Hepatic stellate cell (primary cell): ENCODE measurements at regions not wholly inside any gene's neighbourhood (a gene's known extent, or its start where the extent isn't known, plus 50 kb on each side); places are given as distances from the start of the nearest gene placed in this dataset.
A peak's percentile ranks its signal among the peaks of the same experiment; 100 is the strongest.

Experiments used
- DNase-seq: peaks from one replicate; pipeline ENCODE4 v3.0.0; 2011; ENCODE audit warnings: low spot score

GRCh38 chr12:115700896-115701465 lies 576.5 kb downstream of the MED13L start:
- DNase-seq: no peak

- no peak for DNase-seq
These were observed 577.4 kb downstream of the MED13L start for GRCh38 chr12:115700081-115700480.

- no peak for DNase-seq
These were observed 579.2 kb downstream of the MED13L start for GRCh38 chr12:115698257-115698656.

- no peak for DNase-seq
These were observed 580.2 kb downstream of the MED13L start for GRCh38 chr12:115697340-115697739.

DNA sequence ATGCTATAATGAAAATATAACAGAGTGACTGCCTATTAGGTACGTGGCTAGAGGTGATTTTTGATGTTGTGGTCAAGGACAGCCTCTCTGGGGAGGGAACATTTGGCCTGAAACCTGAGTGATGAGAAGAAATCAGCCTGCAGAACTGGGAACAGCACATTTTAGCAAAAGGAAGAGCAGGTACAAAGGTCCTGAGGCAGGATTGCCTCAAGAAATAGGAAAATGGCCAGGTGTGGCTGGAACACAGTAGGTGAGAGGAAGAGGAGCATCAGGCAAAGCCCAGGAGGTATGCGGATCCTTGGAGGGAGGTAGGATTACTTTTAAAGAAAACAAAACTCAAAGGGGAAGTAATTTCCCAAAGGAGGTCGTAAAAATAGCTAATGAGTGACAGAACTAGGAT lies 582.9 kb downstream of the MED13L start:
- DNase-seq: no peak

DNA sequence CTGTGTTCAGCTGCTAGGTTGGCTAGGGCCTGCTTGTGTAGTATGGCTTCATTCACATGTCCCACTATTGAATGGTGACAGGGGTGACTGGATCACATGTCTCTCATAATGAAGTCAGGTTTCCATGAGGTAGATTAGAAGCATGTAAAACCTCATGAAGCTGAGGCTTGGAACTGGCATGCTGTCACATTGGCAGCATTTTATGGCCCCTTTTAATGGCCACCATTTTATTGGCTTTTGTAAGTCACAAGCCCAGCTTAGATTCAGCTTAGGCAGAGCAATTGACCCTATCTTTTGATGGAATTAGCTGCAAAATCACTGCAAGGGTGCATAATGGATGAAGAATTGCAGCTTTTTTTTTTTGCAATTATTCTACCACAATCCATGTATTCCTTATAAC lies 583.5 kb downstream of the MED13L start:
- no peak for DNase-seq

GRCh38 chr12:115691123-115691522 lies 586.4 kb downstream of the MED13L start:
- no peak for DNase-seq

DNA sequence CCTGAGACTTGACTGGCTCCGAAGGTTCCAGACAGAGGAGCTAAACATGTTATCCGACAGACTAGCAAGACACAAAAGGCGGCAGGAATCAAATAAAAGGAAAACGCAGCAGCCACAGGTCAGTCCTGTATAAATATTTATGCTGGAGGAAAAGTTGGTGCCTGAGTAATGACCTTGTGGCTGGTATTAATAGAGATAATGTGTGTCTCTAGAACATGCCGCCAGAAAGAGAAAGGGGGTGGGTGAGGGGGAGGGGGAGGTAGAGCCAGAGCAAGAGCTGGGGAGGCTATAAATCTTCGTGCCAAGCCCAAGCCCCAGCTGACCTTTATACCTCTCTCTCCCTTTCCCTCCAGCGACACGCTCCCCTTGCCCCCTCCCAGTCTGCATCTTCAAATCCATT lies 590.4 kb downstream of the MED13L start:
- no peak for DNase-seq

DNA sequence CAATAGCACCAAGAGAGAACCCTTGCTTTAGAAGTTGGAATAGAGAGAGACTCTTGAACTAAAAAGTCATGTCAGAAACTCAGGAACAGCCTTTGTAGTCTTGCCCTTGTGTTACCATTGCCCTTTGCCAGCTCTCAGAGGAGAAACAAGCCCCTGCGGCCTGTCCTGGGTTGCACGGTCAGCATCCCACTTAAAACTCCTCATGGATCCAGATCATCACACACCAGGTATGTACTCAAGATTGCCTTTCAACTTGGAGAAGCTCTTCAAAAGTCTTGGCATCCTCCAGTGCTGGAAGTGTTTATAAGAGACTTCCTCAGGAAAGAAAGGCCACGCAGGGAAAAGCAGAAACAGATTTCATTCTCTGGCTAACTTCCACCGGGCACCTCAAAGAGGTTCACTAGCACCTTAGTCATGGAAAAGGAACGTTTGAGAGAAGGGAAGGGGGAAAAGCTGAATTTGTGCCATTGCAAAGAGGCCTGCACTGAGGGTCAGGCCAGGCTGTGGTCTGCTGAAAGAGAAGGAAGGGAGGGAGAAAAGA lies 594.2 kb downstream of the MED13L start:
- DNase-seq: no peak

GRCh38 chr12:115680967-115681366 lies 596.5 kb downstream of the MED13L start:
- DNase-seq: no peak

DNA sequence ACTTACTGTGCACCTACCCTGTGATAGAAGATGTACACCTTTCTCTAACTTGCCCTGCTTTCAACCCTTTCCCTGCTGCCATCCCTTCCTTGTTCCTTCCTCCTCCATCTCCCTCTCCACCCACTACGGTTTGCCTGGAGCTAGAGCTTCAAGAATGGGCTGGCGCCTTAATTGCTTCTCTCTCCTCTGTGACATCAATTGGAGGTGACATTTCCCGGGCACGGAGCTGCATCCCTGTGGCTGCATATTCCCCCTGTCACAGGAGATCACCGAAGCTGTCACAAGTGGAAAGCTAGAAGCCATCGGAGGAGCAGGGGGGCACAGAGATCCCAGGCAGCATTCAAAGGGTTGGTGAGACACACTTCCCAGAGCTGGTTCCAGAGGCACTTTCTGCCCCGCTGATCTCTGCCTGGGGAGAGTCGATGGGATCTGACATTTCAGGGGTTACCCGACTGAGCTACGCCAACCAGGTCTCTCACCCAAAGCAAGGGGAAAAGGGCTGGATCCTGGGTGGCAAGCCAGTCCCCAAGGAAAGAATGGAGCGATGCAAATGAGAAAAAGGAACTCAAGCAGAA lies 604.9 kb downstream of the MED13L start:
- DNase-seq: no peak

DNA sequence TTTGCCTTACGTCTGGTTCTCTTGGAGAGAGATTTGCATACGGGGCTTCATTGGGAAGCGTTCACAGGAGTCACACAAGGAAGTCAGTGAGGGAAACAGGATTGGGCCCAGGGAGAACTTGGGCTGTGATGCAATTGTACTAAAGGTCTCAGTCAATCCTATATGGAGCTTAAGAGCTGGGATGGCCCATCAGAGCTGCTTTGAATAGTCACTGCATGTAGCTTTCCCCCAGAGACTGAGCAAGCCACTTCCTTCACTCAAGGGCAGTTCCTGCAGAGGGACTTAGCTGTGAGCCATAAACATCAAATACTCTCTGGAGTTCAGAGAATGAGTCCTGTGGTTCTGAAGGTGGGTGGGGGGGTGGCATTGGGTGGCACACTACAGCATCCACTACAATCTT lies 605.4 kb downstream of the MED13L start:
- DNase-seq: no peak

DNA sequence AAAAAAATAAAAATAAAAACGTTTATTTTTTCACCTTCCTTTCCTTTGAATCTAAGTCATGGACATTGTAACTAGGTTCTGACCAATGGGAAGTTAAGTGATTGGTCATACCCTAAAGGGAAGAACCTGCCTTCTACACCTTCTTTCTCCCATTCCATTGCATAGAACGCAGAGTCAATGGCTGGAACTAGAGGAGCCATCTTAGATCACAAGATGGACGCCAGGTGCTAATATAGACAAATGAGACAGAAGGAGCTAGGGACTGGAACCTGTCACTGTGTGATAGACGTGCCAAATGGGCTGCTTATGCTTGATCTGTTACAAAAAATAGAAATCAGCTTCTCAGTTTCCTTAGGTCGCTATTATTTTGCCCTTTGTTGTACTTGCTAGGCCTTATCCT lies 606.6 kb downstream of the MED13L start:
- DNase-seq: no peak

GRCh38 chr12:115667116-115667515 lies 610.4 kb downstream of the MED13L start:
- no peak for DNase-seq

- DNase-seq: no peak
These were observed 611.3 kb downstream of the MED13L start for GRCh38 chr12:115666168-115666567.

GRCh38 chr12:115661112-115661511 lies 616.4 kb downstream of the MED13L start:
- no peak for DNase-seq

DNA sequence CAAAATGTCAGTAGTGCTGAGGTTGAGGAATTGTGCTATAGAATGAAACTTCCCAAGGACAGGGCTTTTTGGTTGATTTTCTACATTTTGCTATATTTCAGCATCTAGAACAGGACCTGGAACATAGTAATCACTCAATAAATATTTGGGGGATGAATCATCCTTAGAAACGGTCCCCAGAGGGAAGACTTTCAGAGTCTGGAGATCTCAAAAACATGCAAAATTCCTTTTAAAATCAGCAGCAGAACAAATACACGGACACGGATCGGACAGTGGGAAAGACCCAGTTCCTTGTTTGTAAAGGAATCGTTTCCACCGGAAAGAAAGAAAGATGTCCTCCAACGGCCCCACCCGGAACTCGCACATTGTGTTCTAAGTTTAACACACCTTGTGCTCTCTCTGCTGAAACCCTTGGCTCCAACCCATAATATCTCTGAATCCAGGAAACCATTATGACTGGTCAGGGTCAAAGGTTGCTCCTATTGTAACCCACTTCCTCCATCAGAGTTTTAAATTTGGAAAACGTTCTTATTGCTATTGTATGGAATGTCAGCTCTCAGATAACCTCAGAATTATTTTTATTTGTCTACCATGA lies 617.2 kb downstream of the MED13L start:
- DNase-seq: peak; percentile 7

DNA sequence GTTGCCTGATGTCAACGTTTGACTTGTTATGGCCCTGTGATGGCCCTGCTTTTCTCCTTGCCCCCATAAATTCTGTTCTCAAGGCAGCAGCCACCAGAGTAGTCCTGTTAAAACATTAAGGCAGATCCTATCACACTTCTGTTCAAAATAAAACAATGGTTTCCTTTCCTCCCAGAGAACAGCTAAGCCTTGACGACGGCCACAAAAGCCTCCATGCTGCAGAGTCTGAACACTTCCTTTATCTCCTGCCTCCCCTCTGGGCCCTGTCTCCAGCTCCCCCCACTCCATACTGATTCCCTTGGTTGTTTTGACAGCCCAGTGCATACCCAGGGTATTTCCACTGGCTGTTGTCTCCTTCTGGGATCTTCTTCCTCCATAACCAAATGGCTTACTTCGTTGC lies 618.1 kb downstream of the MED13L start:
- DNase-seq: no peak

DNA sequence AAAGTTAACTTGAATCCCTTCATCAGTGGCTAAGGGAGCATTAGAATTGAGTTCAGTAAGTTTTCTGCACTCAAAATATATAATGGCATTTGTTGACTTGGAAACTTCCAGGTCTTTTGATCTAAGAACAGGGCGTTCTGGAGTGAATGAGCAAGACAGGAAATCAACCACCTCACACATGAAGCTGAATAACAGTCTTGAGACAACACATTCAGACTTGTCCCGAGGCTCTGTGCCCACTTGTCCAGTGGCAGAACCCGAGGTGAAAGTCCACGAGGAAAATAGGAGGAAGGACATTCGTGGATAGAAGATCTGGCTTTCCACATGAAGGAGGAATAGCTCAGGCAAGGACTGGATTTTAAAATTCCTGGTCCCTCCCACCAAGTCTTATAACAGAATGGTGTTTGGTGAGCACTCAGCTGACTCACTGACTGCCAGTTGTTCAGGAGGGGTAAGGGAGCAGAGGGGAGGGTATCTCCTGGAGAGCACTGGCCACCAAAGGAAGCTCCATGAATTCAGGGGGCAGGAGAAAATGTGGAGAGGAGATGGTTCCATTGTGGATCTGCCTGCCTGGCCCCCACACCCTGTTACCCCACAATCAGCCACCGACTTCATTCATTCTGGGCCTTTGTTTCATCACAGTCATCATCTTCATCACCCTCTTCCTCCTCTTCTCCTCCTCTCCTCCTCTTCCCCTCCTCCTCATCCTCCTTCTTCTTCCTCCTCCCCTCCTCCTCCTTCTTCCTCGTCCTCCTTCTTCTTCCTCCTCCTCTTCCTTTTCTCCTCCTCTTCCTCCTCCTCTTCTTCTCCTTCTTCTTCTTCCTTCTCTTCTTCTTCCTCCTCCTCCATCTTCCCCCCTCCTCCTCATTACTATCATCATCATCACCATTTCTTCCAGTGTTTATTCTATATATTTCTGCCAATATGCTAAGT lies 620.1 kb downstream of the MED13L start:
- no peak for DNase-seq

DNA sequence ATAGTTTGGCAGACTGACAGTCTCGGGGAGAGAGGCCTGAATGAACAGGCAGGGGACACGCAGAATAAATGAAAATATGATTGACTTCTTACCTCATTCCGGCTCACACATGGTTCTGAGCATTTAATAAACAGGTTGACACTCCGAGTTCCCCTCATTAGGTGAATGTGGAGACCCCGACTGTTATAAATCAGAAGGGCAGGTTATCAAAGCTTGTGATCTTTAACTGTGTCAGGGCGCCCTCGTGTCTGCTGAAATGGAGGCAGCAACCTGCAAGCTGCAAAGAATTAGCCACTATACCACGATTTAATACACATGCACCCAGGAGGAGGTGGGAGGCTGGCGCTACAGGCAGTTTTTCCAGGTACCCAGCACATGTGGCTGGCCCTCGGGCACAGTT lies 627.5 kb downstream of the MED13L start:
- no peak for DNase-seq

GRCh38 chr12:115648463-115648862 lies 629.0 kb downstream of the MED13L start:
- DNase-seq: no peak

GRCh38 chr12:115646210-115646609 lies 631.3 kb downstream of the MED13L start:
- no peak for DNase-seq

DNA sequence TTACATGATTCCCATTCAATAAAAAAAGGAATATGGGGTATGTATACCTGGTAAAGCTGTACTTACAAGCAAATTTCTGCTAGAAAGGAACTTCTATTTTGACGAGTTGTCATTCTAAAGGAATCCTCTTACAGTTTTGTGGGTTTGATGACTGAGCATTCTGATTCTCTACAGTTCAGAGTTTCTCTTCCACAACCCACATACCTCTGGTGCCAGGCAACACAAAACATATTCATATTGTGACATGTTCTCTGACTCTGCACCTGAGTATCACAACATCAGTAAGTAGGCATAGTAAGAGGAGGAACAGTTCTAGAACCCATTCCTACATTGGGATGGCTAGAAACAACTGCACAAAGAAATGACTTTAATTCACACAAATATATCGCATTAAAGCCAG lies 636.6 kb downstream of the MED13L start:
- DNase-seq: no peak
